GM12892 (cell line): ENCODE measurements at regions not wholly inside any gene's neighbourhood (a gene's known extent, or its start where the extent isn't known, plus 50 kb on each side); places are given as distances from the start of the nearest gene placed in this dataset.

Experiments
- DNase-seq: peaks from one replicate; pipeline ENCODE4 v3.0.0; 2011; ENCODE audit not compliant: insufficient read length
- FAIRE-seq: peaks from 2 replicates; lab custom pipeline; 2011; peaks lifted over from hg19 to GRCh38; lab: Jason Lieb, UNC
- POLR2A ChIP-seq: IDR thresholded peaks from 2 replicates; pipeline ENCODE4 v1.6.1; 2011; ENCODE audit warnings: low read depth, low read length, control low read depth
- POLR2AphosphoS5 ChIP-seq: IDR thresholded peaks from 2 replicates; pipeline ENCODE4 v1.6.1; 2011; ENCODE audit warnings: low read depth, low read length, control low read depth
- TAF1 ChIP-seq: IDR thresholded peaks from 2 replicates; pipeline ENCODE4 v1.6.1; 2011; ENCODE audit warnings: low read depth, mild to moderate bottlenecking, control low read depth, low read length, borderline replicate concordance

DNA sequence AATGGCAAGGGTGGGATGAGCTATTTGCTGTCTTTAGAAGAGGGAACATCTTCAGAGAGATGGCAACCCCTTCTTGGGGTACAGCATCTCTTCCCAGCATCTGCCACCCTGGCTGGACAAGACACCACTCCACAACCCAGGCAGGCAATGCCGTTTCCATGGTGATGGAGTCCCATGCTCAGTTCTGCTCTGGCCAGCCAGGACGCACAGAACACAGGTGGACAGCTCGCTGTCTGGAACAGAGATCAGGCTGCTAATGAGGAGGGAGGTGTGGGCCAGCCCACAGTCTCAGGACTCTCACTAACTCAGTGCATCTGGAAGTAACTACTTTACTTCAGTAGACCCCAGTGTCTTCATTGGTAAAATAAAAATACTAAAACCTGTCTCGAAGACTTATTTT, 321.0 kb upstream of the CPEB2 start:
- DNase-seq = no peak
- no peak for FAIRE-seq

GRCh38 chr4:14693728-14694127, 308.6 kb upstream of the CPEB2 start:
- FAIRE-seq = no peak
- TF ChIP-seq POLR2AphosphoS5 = no peak
- TF ChIP-seq TAF1 = no peak
- TF ChIP-seq POLR2A = no peak
- no peak for DNase-seq

More for the DNA sequence above, 321.0 kb upstream of the CPEB2 start:
- TF ChIP-seq POLR2AphosphoS5 (no peak), TAF1 (no peak), POLR2A (no peak)

GRCh38 chr4:14695095-14695845, 307.0 kb upstream of the CPEB2 start:
- TF ChIP-seq POLR2AphosphoS5 (no peak), POLR2A (no peak), TAF1 (no peak)
- no peak for FAIRE-seq
- no peak for DNase-seq

DNA sequence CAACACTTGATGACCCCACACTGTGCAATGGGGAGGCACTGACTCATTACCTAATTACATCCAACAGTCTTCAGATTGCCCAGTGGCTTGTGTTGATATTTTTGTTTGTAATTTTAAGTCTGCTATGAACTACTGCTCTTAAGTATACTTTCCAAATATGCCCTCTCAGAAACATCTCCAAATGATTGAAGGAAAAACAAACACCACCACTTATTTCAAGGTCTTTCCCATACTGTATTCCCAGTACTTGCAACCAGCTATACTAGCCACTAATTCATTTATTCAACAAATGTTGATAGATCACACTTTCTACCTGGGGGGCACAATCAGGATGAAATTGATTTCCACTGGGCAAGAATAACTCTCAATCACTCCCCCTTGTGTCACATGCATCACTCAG, 302.2 kb upstream of the CPEB2 start:
- TF ChIP-seq POLR2AphosphoS5 (no peak), POLR2A (no peak), TAF1 (no peak)
- FAIRE-seq = no peak
- no peak for DNase-seq

DNA sequence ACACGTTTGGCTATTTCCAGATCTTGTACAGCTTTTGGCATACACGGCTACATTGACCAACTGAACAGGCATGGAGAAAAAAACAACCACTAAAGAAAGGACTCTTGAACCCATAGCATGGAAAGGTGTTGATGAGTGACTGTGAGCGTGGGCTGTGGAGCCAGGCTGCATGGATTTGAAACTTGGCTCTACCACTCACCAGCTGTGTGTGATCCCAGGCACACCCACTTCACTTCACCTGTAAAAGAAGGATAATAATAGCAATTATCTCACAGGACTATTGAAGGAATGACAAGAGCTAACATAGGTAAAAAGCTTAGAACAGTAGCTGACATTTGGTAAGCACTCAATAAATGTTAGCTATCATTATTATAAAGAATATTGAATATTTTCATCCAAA, 301.7 kb upstream of the CPEB2 start:
- no peak for TF ChIP-seq POLR2A
- FAIRE-seq (no peak), DNase-seq (no peak)

DNA sequence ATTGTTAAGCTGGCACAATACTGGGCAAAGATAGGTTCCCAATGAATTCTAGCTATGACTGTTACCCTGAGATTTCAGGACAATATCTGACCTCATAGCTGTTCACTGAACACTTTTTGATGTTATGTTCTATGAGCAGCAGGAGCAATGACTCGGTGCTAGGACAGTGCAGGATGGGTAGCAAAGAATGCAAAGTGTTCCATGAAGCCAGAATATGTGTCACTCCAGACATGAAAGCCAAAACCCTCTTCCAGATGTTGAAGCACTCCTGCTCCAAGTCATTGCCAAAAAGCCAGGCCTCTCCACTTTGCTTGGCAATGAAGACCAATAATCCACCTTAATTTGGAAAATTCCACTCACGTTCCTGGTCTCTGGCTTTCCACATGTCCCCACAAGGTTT, 300.9 kb upstream of the CPEB2 start:
- FAIRE-seq (no peak), DNase-seq (no peak)
- TF ChIP-seq POLR2A = no peak
- no peak for TF ChIP-seq TAF1
- no peak for TF ChIP-seq POLR2AphosphoS5

DNA sequence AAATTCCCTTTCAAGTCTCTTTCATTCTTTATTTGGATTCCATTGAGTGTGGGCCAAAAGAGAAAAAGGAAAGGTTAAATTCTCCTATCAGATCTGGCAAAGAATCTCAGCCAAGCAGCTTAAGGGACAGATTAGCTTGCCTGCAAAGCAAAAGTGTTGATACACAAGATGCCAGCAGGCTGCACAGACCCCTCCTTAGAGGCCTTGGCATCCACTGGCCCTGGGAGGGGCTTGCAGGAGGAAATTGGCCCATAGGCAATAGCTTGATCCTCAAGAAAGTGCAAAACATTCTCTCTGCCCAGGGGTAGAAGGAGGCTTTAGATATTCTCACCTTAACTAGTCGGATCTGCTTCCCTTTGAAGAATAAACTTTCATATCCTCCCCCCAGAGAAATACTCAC, 300.4 kb upstream of the CPEB2 start:
- TF ChIP-seq TAF1 = no peak
- no peak for TF ChIP-seq POLR2AphosphoS5
- TF ChIP-seq POLR2A = no peak
- no peak for DNase-seq
- no peak for FAIRE-seq

- FAIRE-seq = no peak
These were observed 293.7 kb upstream of the CPEB2 start for GRCh38 chr4:14708574-14708973.

GRCh38 chr4:14711259-14711658, 291.0 kb upstream of the CPEB2 start:
- no peak for TF ChIP-seq POLR2A
- TF ChIP-seq POLR2AphosphoS5 = no peak
- no peak for TF ChIP-seq TAF1

More at GRCh38 chr4:14708574-14708973, 293.7 kb upstream of the CPEB2 start:
- TF ChIP-seq POLR2AphosphoS5 = no peak
- no peak for TF ChIP-seq POLR2A
- no peak for TF ChIP-seq TAF1
- DNase-seq = no peak

GRCh38 chr4:14716691-14717090, 285.6 kb upstream of the CPEB2 start:
- TF ChIP-seq TAF1 (no peak), POLR2AphosphoS5 (no peak), POLR2A (no peak)
- DNase-seq = no peak
- FAIRE-seq = no peak

More at GRCh38 chr4:14711259-14711658, 291.0 kb upstream of the CPEB2 start:
- no peak for DNase-seq
- FAIRE-seq = no peak

GRCh38 chr4:14719053-14719452, 283.2 kb upstream of the CPEB2 start:
- no peak for TF ChIP-seq POLR2AphosphoS5
- TF ChIP-seq TAF1 = no peak
- TF ChIP-seq POLR2A = no peak
- no peak for FAIRE-seq
- no peak for DNase-seq

GRCh38 chr4:14726441-14726840, 275.8 kb upstream of the CPEB2 start:
- TF ChIP-seq TAF1 (no peak), POLR2A (no peak), POLR2AphosphoS5 (no peak)
- FAIRE-seq = no peak
- no peak for DNase-seq
